H7 (cell line): ENCODE measurements at regions not wholly inside any gene's neighbourhood (a gene's known extent, or its start where the extent isn't known, plus 50 kb on each side); places are given as distances from the start of the nearest gene placed in this dataset.

Experiments
- DNase-seq: peaks from one replicate; pipeline ENCODE4 v3.0.0; 2012
- H3K27me3 ChIP-seq: 2 replicates; pipeline ENCODE4 v1.6.0; 2011; ENCODE audit warnings: mild to moderate bottlenecking, low read length; ENCODE audit not compliant: control insufficient read depth, insufficient read depth
- H3K36me3 ChIP-seq: replicated peaks from 2 replicates; pipeline ENCODE4 v1.5.1; 2011; ENCODE audit warnings: low read length; ENCODE audit not compliant: control insufficient read depth, insufficient read depth
- H3K4me3 ChIP-seq: 2 replicates; pipeline ENCODE4 v1.5.1; 2011; ENCODE audit warnings: low read depth, mild to moderate bottlenecking, control low read depth, low read length, moderate library complexity; ENCODE audit not compliant: insufficient read depth

DNA sequence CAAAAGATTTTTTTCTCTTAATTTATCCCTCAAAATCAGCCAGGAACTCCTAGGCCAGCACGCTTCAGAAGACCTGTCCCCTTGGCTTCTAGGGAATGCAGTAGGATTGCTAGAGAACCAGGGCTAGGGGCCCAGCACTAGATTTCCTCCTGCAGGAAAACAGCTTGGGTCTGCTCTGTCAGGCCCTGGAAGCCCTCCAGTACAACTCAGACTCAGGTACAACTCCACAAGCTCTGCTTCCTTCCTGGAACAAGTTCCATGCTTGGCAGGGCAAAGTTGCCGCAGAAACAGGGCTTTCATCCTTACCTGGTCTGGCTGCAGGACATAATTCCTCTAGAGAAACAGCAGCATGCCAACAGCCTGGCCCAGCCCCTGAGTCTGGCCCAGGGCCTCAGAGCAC lies 96.1 kb upstream of the CTNNB1 start:
- H3K4me3 ChIP-seq, result no peak overlapping the region
- H3K27me3 ChIP-seq, result no peaks in the 10 kb centered on the region
- H3K36me3 ChIP-seq, result no peaks in the 10 kb centered on the region
- DNase-seq, result no peak

DNA sequence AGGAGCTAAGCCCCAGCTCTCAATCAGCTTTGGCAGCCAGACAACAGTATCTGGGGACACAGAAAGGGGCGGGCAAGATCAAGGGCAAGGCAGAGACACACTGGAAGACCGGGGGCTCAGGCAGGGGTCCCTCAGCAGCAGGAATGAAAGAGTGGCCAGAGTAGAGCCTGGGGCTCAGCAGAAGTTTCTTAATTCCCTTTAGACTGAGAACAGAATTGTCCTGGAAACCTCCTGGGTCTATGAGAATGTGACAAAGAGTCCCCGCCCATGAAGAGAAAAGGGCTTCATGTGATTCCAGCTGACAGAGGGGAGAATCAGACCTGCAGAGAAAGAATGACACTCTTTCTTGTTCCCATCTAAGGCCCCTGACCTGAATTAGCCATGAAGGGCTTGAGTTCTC lies 95.2 kb upstream of the CTNNB1 start:
- DNase-seq, result no peak
- Histone ChIP-seq H3K4me3 (no peak overlapping the region), H3K27me3 (no peaks in the 10 kb centered on the region), H3K36me3 (no peaks in the 10 kb centered on the region)

DNA sequence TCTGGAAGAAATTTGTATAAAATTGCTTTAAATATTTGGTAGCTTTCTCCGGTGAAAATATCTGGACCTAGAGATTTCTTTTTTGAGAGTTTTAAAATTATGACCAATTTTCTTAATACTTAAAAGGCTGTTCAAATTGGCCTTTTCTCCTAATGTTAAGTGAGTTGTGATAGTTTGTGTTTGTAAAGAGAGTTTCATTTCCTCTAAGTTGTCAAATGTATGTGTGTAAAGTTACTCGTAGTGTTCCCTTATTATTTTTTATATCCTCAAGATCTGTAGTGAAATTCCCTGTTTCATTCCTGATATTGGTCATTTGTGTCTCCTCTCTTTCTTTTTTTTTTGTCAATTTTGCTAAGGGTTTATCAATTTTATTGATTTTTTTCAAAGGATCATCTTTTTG lies 92.6 kb upstream of the CTNNB1 start:
- H3K27me3 ChIP-seq, result no peaks in the 10 kb centered on the region
- no peak overlapping the region for H3K4me3 ChIP-seq
- no peak for DNase-seq
- no peaks in the 10 kb centered on the region for H3K36me3 ChIP-seq

DNA sequence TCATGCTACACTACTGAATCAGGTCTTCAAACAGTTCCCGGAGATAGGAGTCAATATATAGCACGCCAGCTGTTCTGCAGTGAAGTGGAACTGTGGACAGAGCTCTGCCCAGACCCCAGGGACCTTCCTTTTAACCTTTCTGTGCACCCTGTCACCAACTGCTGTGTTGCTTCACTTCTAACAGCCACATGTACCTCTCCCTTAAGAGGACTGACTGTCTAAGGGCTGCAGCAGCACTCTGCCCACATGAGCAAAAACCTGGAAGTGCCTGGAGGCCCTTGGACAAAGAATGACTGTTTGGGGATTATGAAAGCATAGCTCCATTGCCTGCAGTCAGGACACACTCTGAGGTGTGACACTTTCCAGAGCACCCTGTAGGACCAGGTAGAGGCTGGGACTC lies 88.3 kb upstream of the CTNNB1 start:
- H3K27me3 ChIP-seq, result no peaks in the 10 kb centered on the region
- no peak for DNase-seq
- no peaks in the 10 kb centered on the region for H3K36me3 ChIP-seq
- no peak overlapping the region for H3K4me3 ChIP-seq

DNA sequence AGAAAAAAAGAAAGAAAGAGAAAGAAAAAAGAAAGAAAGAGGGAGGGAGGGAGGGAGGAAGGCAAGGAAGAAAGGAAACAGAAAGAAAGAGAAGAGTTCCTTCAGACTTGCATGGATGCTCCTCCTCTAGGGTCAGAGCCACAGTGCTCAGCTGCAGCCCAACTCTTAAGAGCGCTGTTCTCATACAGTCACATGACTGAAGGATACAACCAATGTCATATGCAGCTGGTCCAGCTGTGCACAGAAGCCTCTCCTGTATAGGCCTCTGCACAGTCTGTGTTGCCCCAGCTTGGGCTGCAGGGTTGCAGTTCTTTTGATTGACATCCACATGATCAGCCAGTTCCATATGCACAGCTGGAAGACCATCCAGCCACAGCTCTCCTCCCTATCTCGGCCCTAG lies 86.8 kb upstream of the CTNNB1 start:
- Histone ChIP-seq H3K36me3 (no peaks in the 10 kb centered on the region), H3K4me3 (no peak overlapping the region), H3K27me3 (no peaks in the 10 kb centered on the region)
- DNase-seq, result no peak

DNA sequence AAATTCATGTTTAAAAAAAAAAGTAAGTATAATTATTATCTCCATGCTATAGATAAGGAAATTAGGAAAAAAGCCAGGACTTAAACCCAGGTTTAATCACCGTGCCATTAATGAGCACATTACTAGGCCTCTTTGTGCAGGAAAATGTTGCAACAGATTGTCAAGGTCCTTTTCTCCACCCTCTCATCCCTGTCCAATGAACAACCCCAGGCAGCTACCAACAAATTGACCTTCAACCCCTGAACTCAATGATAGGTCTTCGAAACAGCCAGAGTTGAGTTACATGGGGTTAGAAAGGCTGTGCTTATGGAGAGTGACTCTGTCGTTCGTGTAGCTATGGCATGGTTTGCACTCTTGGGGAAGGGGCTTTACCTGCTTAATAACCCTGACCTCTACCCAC lies 84.2 kb upstream of the CTNNB1 start:
- no peak for DNase-seq
- no peaks in the 10 kb centered on the region for H3K36me3 ChIP-seq
- H3K27me3 ChIP-seq, result no peaks in the 10 kb centered on the region
- H3K4me3 ChIP-seq, result no peak overlapping the region

DNA sequence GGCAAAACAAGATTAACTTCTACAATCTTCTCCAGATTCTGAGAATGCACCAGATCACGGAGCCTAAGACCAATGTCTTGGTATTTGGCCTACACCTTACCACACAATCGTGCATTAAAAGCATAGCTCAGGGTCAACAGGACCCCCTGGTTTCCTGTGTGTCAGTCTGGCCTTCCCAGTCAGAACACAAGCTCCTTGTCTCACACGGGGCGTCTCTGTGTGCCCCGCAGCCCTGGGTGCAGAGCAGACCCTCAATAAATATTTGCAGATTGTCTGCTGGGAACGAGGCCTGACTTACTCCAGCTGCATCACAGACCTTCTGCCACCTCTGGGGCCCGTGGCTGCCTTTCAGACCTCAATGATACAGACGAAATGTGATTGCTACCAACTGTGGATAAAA lies 82.5 kb upstream of the CTNNB1 start:
- no peak overlapping the region for H3K4me3 ChIP-seq
- no peaks in the 10 kb centered on the region for H3K36me3 ChIP-seq
- H3K27me3 ChIP-seq, result no peaks in the 10 kb centered on the region
- no peak for DNase-seq

DNA sequence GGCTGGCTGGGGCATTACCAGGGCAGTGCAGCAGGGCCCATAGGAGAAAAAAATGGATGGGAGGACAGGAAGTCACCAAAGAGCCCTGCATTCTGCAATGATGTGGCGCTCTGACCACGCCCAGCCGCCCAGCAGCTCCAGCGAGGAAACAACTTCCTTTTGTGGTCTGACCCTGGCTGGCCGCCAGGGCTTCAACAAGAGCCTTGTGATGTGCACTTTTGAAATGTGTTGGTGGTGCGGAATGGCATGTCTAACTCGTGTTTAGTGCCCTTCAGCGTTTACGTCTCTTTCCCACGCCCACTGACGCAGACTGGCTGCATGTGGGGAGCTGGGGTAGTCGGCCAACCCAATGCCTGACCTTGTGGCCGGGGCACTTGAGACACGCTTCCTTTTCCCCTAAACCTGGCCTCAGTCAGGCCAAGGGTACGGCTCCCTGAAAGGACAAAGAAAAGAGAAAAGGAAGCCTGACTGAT lies 81.9 kb upstream of the CTNNB1 start:
- Histone ChIP-seq H3K36me3 (no peaks in the 10 kb centered on the region), H3K4me3 (no peak overlapping the region)
- no peak for DNase-seq

DNA sequence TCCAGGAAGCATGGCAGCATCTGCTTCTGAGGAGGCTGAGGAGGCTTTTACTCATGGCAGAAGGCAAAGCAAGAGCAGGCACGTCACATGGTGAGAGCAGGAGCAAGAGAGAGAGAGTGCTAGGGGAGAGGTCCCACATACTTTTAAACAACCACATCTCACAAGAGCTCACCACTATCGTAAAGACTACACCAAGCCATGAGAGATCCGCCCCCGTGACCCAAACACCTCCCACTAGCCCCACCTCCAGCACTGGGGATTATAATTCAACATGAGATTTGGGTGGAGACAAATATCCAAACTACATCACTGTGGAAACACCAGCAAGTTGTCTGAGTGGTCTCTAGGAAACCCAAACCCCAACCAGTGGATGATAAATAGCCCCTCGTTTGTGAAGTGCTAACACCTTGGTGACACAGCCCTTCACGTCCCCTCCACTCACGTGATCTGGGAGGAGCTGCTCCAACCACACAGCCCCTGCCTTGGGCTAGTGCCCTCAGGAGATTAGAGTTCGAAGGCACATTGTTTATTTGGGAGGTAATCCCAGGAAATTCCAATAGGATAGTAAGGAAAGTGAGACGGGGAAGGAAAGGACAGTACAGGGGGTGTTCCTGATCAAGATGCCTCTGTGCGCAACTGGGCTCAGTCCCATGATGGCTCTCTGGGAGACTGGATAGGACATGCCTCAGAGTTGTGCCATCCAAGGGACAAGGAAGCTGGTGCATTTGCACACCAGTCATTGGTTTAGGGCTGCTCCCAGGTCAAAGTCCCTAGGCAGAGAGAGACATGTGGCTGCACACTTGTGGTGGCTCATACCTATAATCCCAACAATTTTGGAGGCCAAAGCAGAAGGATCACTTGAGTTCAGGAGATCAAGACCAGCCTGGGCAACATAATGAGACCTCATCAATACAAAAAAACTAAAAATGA lies 80.6 kb upstream of the CTNNB1 start:
- DNase-seq, result no peak
- Histone ChIP-seq H3K36me3 (no peaks in the 10 kb centered on the region), H3K4me3 (no peak overlapping the region), H3K27me3 (no peaks in the 10 kb centered on the region)

More for the DNA sequence above, 81.9 kb upstream of the CTNNB1 start:
- H3K27me3 ChIP-seq, result no peaks in the 10 kb centered on the region

DNA sequence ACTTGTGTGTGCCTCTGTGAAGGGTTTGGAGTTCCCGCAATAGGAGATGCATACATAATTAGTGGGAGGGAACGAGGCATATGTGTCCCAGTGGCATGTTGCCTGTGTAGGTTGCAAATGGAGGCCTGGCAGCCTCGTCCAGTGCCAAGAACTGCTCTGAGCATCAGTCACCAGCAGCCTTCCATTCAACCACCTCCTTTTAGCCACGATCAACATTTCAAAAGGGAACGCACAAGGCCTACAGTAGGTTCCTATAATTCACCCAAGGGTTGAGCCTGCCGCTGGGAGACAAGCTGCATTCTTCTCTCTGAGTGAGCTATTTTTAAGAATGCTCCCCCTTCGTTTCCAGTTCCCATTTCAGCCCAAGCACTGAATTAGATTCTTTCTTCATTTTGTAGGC lies 78.8 kb upstream of the CTNNB1 start:
- Histone ChIP-seq H3K36me3 (no peaks in the 10 kb centered on the region), H3K27me3 (no peaks in the 10 kb centered on the region), H3K4me3 (no peak overlapping the region)
- peak; percentile 33 for DNase-seq

DNA sequence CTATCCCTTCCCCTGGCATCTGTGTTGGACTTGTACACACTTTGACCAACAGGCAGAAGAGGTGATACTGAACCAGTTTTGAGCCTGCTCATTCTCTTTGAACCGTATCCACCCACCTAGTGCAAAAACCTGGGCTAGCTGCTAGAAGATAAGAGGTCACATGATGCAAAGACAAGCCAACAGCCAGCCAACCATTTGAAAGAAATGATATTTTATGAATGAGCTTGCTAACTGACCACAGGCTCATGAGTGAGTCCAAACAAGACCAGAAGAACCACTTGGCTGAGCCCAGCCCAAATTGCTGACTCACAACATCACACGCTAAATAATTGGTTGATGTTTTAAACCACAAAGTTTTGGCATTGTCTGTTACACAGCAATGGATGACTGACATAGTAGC lies 74.0 kb upstream of the CTNNB1 start:
- Histone ChIP-seq H3K4me3 (no peak overlapping the region), H3K27me3 (no peaks in the 10 kb centered on the region), H3K36me3 (no peaks in the 10 kb centered on the region)
- DNase-seq, result no peak

DNA sequence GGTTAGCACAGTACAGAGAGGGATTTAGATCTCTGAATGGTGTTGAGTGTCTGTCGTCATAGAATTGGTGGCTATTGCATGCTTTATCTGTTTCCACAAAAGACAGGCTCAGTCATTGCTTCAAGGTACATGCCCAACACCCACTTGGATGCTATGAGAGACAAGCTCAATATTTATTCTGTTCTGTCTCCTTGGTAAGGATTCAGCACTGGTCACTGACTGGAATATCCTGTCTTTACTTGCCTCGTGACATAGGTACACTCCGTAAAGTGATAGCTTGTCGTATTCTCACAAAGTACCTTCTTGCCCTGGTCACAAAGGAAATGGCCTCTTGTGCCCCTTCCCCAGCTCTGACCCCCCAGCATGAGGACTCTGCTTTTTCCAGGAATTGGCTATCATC lies 72.8 kb upstream of the CTNNB1 start:
- no peaks in the 10 kb centered on the region for H3K27me3 ChIP-seq
- DNase-seq, result no peak

DNA sequence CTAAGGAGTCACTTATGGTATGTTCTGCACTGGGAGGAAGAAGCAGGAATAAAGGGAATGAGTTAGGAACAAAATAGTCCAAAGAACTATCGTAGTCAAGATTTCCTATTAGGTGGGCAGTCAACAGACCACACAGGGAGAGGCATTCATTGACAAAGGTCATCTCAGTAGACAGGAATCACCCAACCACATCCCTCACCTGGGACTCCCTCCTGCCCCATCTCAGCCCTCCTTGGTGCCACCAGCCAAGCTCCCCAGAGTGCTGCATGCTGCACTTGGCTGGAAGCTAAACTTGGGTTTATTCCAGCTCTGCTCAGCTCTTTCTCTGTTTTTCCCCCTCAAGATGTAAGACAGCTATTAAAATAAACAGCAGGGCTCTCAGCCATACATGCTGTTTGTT lies 72.3 kb upstream of the CTNNB1 start:
- DNase-seq, result no peak
- Histone ChIP-seq H3K27me3 (no peaks in the 10 kb centered on the region), H3K36me3 (no peaks in the 10 kb centered on the region), H3K4me3 (no peak overlapping the region)

More for the DNA sequence above, 72.8 kb upstream of the CTNNB1 start:
- Histone ChIP-seq H3K36me3 (no peaks in the 10 kb centered on the region), H3K4me3 (no peak overlapping the region)

DNA sequence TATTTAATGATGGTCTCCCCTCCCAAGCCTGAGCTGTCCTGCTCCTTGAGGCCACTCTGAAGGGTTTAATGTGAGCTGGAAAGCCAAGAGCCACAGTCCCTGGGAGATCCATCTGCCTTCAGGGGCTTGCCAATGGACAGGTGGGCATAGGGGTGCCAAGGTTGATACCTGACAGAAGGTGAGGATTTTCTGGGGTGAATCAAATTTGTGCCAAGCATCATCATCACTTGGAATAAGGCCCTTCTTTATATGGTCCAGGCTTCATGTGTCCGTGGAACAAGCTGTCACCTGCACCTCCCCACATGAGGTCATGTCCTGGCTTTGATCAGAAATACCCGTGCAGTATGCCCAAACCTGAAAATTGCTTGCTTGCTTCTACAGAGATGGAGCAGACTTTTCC lies 71.9 kb upstream of the CTNNB1 start:
- Histone ChIP-seq H3K4me3 (no peak overlapping the region), H3K27me3 (no peaks in the 10 kb centered on the region), H3K36me3 (no peaks in the 10 kb centered on the region)
- DNase-seq, result no peak

DNA sequence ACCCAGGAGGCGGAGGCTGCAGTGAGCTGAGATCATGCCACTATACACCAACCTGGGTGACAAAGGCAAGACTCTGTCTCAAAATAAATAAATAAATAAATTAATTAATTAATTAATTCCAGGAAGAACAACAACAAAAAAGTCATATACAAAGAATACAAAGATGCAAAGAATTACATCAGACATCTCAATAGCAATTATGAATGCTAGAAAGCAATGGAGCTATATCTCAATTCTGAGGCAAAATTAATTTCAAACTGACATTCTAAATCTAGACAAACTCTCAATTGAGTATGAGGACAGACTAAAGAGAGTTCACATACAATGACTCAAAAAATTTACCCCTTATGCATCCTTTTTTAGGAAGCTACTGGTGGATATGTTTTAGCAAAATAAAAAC lies 69.6 kb upstream of the CTNNB1 start:
- H3K27me3 ChIP-seq, result no peaks in the 10 kb centered on the region
- no peak for DNase-seq
- no peaks in the 10 kb centered on the region for H3K36me3 ChIP-seq
- H3K4me3 ChIP-seq, result no peak overlapping the region
